ENCODE measurements at regions not wholly inside any gene's neighbourhood (a gene's known extent, or its start where the extent isn't known, plus 50 kb on each side); places are given as distances from the start of the nearest gene placed in this dataset.

- TF ChIP-seq, protein P1, sequence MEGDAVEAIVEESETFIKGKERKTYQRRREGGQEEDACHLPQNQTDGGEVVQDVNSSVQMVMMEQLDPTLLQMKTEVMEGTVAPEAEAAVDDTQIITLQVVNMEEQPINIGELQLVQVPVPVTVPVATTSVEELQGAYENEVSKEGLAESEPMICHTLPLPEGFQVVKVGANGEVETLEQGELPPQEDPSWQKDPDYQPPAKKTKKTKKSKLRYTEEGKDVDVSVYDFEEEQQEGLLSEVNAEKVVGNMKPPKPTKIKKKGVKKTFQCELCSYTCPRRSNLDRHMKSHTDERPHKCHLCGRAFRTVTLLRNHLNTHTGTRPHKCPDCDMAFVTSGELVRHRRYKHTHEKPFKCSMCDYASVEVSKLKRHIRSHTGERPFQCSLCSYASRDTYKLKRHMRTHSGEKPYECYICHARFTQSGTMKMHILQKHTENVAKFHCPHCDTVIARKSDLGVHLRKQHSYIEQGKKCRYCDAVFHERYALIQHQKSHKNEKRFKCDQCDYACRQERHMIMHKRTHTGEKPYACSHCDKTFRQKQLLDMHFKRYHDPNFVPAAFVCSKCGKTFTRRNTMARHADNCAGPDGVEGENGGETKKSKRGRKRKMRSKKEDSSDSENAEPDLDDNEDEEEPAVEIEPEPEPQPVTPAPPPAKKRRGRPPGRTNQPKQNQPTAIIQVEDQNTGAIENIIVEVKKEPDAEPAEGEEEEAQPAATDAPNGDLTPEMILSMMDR (IDR thresholded peaks at IDR 0.05; ENCODE audit: insufficient read depth, low read length) = no peak
- no peak overlapping the region for H3K4me3 ChIP-seq (ENCODE audit: low read depth, low read length)
- no peak for DNase-seq (ENCODE audit: low read depth)
These were observed 51.0 kb upstream of the WDR17 start for GRCh38 chr4:176014583-176015108.
